Ishikawa (cell line): ENCODE measurements at regions not wholly inside any gene's neighbourhood (a gene's known extent, or its start where the extent isn't known, plus 50 kb on each side); places are given as distances from the start of the nearest gene placed in this dataset.

Source experiments
- CEBPB ChIP-seq: IDR thresholded peaks from 2 replicates; pipeline ENCODE4 v1.6.1; 2012
- CREB1 ChIP-seq: IDR thresholded peaks from 2 replicates; pipeline ENCODE4 v1.6.1; 2012; ENCODE audit warnings: low read depth
- EGR1 ChIP-seq: IDR thresholded peaks from 2 replicates; pipeline ENCODE4 v1.6.1; 2012
- EP300 ChIP-seq: IDR thresholded peaks from 2 replicates; pipeline ENCODE4 v1.6.1; 2012; ENCODE audit warnings: borderline replicate concordance
- FOXM1 ChIP-seq: IDR thresholded peaks from 2 replicates; pipeline ENCODE4 v1.6.1; 2012; ENCODE audit warnings: low read depth, borderline replicate concordance
- MAX ChIP-seq: IDR thresholded peaks from 2 replicates; pipeline ENCODE4 v1.6.1; 2012
- NFIC ChIP-seq: IDR thresholded peaks from 2 replicates; pipeline ENCODE4 v1.6.1; 2012
- RAD21 ChIP-seq: IDR thresholded peaks from 2 replicates; pipeline ENCODE4 v1.6.1; 2012; ENCODE audit warnings: low read depth
- REST ChIP-seq: IDR thresholded peaks from 2 replicates; pipeline ENCODE4 v1.6.1; 2012; ENCODE audit warnings: low read depth, mild to moderate bottlenecking
- TAF1 ChIP-seq: IDR thresholded peaks from 2 replicates; pipeline ENCODE4 v1.6.1; 2012; ENCODE audit warnings: low read depth, mild to moderate bottlenecking
- TCF12 ChIP-seq: IDR thresholded peaks from 2 replicates; pipeline ENCODE4 v1.6.1; 2012; ENCODE audit warnings: low read depth
- TEAD4 ChIP-seq: IDR thresholded peaks from 2 replicates; pipeline ENCODE4 v1.6.1; 2012
- USF1 ChIP-seq: IDR thresholded peaks from 2 replicates; pipeline ENCODE4 v1.6.1; 2012
- YY1 ChIP-seq: IDR thresholded peaks from 2 replicates; pipeline ENCODE4 v1.6.1; 2012; ENCODE audit warnings: low read depth
- ZBTB7A ChIP-seq: IDR thresholded peaks from 2 replicates; pipeline ENCODE4 v1.6.1; 2012; ENCODE audit warnings: low read depth

- no peak for TF ChIP-seq FOXM1
- TF ChIP-seq ZBTB7A, result no peak
- no peak for TF ChIP-seq TEAD4
- no peak for TF ChIP-seq CEBPB
- TF ChIP-seq NFIC, result no peak
- no peak for TF ChIP-seq MAX
- no peak for TF ChIP-seq EGR1
- TF ChIP-seq USF1, result no peak
- TF ChIP-seq RAD21, result no peak
- no peak for TF ChIP-seq YY1
- TF ChIP-seq TCF12, result no peak
- TF ChIP-seq EP300, result no peak
- TF ChIP-seq CREB1, result no peak
- no peak for TF ChIP-seq REST
- no peak for TF ChIP-seq TAF1
Observed at GRCh38 chr13:55937180-55937579, 1203.5 kb upstream of the PRR20A start.

- TF ChIP-seq NFIC (no peak), EGR1 (no peak), ZBTB7A (no peak), USF1 (no peak), TAF1 (no peak), YY1 (no peak), CREB1 (no peak), TCF12 (no peak), REST (no peak), RAD21 (no peak), MAX (no peak), FOXM1 (no peak)
Observed at GRCh38 chr13:55948175-55948574, 1192.5 kb upstream of the PRR20A start.

- TF ChIP-seq EGR1 (no peak), CREB1 (no peak), FOXM1 (no peak)
Observed at GRCh38 chr13:55963934-55964333, 1176.8 kb upstream of the PRR20A start.

GRCh38 chr13:55967055-55967454 is 1173.7 kb upstream of the PRR20A start:
- TF ChIP-seq CEBPB (peak; percentile 32; the same call in 1 of the 2 replicates), EGR1 (no peak), MAX (no peak)

- TF ChIP-seq TEAD4, result no peak
- no peak for TF ChIP-seq USF1
- no peak for TF ChIP-seq RAD21
- TF ChIP-seq YY1, result no peak
- no peak for TF ChIP-seq EGR1
- TF ChIP-seq REST, result no peak
- TF ChIP-seq MAX, result no peak
- no peak for TF ChIP-seq TAF1
- no peak for TF ChIP-seq ZBTB7A
- TF ChIP-seq CEBPB, result no peak
Observed at GRCh38 chr13:55977436-55977835, 1163.3 kb upstream of the PRR20A start.
